GM18909 (cell line): ENCODE measurements at regions not wholly inside any gene's neighbourhood (a gene's known extent, or its start where the extent isn't known, plus 50 kb on each side); places are given as distances from the start of the nearest gene placed in this dataset.

Experiments used
- ATAC-seq: cut with Tn5 transposase; IDR thresholded peaks from one replicate; pipeline ENCODE4 v1.9.1; 2021; ENCODE audit warnings: mild to moderate bottlenecking; ENCODE audit not compliant: unreplicated experiment, poor library complexity

DNA sequence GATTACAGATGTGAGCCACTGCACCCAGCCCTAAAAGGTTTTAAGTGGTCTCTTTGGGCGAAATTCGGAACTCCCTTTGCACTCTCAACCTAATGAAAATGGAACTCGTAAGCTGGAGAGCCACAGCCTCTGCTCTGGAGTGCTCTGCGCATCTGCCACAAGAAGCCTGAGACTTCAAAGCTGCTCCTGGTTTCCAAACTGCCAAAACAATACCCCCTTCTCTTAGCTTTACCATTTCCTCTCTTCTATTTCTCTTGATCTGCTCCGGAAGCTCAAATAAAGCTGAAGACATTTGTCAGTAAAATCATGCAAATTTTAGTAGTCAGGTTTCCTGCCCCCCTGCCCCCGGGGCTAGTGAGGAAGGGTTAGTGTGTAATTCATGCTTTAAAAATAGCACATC lies 312.7 kb downstream of the MFSD1 start:
- ATAC-seq = no peak

GRCh38 chr3:159123877-159124276 lies 322.0 kb downstream of the MFSD1 start:
- ATAC-seq = no peak

GRCh38 chr3:159126261-159127020 lies 324.6 kb downstream of the MFSD1 start:
- ATAC-seq = no peak

DNA sequence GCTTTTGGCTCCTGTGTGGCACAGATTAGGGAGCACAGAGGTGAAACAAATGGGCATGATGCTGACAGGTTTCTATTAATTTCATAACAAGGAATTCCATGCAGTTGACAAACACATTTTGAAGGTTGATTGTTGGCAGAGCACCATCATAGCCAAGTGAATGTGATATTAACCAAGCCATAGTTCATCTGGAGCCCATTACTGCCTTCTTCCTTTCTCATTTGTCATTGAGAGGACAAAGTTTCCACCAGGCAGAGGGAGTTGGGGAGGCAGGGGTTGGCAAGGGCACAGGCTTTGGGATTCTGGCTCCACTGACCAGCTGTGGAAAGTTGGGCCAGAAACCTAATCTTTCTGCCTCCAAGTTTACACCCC lies 325.2 kb downstream of the MFSD1 start:
- no peak for ATAC-seq

GRCh38 chr3:159128628-159129027 lies 326.8 kb downstream of the MFSD1 start:
- no peak for ATAC-seq

DNA sequence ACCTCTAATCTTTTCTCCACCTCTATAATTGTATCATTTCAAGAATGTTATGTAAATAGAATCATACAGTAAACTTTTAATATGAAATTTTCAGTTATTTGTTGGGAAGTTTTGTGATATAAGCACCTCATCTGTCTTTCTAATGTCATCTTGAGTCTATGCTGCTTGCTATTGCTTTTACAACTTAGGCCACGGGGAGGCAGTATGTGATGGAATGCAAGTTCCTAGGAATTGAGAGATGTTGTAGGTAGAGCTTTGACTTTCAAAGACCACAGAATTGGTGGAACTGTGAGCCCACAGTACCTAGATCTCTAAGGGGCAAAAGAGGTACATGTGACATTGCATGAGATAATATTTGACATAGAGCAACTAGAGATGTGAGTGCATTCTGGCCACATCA lies 328.3 kb downstream of the MFSD1 start:
- peak; percentile 59 for ATAC-seq

GRCh38 chr3:159131376-159131775 lies 329.5 kb downstream of the MFSD1 start:
- no peak for ATAC-seq

- no peak for ATAC-seq
Measured at GRCh38 chr3:159137949-159138348, 336.1 kb downstream of the MFSD1 start.

DNA sequence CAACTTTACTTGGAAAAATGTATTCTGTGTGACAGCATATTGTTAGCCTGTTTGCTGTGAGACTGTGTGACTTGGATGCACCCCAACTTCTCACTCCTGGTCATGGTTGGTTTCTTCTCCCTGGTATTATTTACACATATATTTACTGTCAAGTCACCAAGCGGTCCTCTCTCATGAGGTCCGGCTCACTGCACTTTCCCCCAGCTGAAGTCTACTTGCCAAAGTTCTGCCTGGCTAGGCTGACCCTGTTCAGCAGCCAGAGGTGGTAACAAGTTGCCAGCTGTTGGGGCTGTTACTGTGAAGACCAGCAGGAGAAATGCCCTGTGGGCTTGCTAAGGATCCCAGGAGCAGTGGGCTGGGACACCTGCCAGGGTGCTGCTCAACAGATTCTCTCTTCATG lies 337.5 kb downstream of the MFSD1 start:
- no peak for ATAC-seq

GRCh38 chr3:159144472-159144871 lies 342.6 kb downstream of the MFSD1 start:
- no peak for ATAC-seq

DNA sequence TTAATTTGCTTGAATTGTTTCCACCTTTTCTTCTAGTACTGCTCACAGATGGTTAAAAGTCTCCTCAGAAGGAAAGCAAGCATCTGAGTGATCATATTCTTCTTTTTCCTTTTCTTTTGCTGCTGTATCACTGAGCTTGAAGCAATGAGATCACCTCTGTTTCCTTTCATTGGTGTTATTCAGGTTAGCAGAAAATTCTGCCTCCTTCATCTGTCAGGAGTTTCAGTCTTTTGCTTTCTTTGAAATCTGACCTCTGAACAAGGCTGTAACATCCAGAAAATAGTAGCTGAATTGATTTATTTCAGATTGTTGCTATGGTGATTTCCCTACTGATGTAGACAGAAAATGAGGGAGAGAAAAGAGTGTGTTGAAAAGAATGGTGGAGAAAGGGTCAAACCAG lies 343.0 kb downstream of the MFSD1 start:
- no peak for ATAC-seq

DNA sequence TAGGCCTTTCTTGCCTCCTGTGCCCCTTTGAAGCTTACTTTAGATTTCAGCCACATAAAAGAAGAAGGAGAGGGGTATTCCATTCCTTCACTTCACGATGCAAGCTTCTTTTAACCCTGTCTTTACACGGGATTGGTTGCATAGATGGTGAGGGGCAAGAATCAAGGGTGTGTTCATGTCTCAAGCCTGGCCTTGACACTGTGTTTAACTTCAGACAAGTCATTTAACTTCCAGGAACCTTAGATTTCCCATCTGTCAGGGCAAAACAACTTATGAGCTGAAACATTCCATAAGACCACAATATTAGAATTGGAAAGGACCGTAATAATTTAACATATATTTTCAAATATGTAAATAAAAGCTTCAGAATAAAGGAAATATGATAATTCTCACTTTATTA lies 344.5 kb downstream of the MFSD1 start:
- ATAC-seq = no peak

- no peak for ATAC-seq
Measured at GRCh38 chr3:159146856-159147435, 345.1 kb downstream of the MFSD1 start.

- ATAC-seq = no peak
Measured at GRCh38 chr3:159147813-159148212, 346.0 kb downstream of the MFSD1 start.

DNA sequence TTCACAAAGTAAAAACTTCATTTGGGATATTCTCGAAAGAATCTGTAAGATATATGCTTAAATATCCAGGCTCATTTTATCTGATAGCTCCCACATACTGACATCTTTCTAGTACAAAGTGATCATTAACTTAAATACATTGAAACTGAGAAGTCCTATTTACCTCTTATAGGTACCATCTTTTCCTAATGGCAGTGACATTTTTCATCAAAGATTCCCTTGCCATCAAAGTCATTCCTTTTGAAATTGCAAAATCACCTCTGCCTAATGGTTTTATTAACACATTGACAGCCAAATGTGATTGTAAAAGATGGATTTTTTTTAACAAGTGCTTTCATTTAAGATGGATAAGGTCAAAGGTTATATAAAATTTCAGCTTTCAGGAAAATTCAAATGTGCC lies 346.6 kb downstream of the MFSD1 start:
- ATAC-seq = no peak

- no peak for ATAC-seq
Measured at GRCh38 chr3:159149131-159149530, 347.3 kb downstream of the MFSD1 start.

DNA sequence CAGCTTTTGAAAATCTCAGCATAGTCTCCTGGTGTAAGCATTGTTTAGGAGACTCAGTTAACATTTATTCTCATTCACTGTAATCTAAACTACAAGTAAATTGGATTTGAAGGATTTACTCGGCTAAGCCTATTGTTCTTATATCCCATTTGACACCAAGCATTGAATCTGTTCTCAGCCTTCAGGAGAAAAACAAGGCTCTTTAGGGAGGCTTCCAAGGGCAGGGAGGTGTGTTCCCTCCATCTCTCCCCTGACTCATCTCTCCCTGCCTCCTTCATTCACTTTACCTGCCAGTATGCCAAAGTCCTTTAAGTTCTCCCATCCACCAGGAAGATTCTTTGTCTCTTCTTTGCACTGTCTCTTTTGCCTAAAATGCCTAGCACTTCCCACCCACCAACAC lies 347.8 kb downstream of the MFSD1 start:
- no peak for ATAC-seq

DNA sequence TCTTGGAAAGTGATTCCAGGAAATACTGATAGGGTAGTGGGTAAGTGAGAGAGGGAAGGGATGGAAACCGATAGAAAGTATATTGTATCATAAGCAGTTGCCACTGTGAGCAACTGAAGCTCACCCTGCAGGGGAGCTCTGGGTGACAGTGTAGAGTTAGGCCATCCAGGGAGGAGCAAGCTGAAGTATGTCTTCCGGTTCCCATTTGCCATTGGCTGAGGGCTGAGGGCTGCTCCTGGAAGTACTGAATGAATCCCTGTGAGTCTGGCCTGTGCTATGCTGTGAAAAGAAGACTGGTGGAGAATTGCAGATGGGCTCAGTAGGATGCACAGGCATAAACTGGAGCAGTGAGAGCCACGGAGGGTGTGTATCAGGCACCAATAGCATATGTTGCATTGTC lies 348.3 kb downstream of the MFSD1 start:
- ATAC-seq = no peak

GRCh38 chr3:159151130-159151529 lies 349.3 kb downstream of the MFSD1 start:
- no peak for ATAC-seq

DNA sequence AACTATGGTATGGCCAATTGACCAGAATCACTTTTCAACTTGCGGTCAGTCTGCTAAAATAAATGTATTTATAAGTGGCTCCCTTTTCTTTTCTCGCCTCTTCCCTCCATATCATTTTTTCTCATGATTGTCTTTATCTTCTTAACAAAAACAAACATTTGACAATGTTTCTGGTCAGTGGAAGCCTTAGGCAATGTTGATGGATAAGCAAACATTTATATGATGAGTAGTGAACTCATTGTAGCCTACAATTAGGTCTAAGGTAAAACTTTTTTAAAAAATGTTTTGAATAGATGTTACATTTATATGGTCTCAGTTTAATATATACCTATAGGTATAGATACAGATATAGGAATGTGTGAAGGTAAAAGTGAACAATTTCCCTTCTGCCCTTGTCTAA lies 355.4 kb downstream of the MFSD1 start:
- ATAC-seq = no peak

GRCh38 chr3:159158213-159158612 lies 356.4 kb downstream of the MFSD1 start:
- no peak for ATAC-seq

- no peak for ATAC-seq
Measured at GRCh38 chr3:159158801-159159200, 356.9 kb downstream of the MFSD1 start.
